Inflammatory macrophage treated with lipopolysaccharide for 1 hour (primary cell): ENCODE measurements at regions not wholly inside any gene's neighbourhood (a gene's known extent, or its start where the extent isn't known, plus 50 kb on each side); places are given as distances from the start of the nearest gene placed in this dataset.

Experiments used
- DNase-seq, 2 donors: peaks; one replicate each; pipeline ENCODE4 v3.0.0-alpha.2; 2020 to 2022

GRCh38 chr13:109361562-109362289, 424.7 kb downstream of the IRS2 start:
- DNase-seq: peak; percentile 39 to 40

DNA sequence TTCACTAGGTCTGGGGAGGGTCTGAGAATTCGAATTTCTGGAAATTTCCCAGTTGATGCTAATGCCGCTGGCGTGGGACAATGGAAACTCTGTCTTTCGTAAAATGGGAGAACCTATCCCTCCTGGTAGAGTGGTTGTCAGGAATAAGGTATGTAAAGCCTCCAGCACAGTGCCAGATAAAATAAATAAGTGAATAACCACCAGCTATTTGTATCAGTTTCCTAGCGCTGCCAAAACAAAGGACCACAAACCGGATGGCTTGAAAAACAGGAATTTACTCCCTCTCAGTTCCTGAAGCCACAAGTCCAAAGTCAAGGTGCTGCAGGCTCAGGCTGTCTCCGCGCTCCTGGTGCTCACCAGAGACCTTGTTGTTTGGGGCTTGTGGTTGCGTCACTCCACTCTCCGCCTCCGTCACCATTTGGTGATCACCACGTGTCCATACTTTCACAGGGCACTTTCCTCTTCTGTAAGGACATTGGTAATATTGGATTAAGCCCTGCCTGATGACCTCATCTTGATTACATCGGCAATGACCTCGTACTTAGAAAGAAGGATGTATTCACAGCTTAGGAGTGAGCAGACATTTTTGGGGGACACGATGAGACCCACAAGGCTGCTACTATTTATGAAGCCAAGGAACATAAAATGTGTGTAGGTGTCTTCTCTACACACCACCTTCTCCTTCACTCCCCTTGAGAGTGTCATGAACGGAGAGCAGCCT, 428.5 kb downstream of the IRS2 start:
- DNase-seq: no peak

DNA sequence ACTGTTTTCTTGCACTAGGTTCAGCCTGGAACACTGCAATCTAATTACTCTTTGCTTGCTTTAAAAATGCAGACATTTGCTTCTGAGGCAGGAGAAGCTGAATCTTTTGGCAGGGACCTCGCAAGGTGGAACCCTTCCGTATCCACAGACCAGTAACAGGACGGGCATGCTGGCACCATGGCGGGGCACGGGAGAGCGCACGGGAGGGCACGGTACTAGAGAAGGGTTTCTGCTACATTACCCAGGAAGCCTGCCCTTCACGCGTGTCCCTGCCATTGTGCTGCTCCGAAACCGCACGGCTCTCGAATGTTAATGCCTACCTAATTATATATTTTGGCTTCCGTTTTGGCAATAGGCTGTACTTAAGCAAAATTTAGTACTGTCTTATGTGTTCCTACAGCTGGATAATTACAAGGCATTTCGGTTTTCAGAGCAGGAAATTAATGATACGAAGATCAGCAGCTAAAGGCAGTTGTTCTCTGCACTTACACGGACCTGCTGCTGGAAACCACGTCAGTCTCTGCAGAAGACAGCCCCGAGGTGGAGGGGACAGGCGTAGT, 430.4 kb downstream of the IRS2 start:
- no peak for DNase-seq

DNA sequence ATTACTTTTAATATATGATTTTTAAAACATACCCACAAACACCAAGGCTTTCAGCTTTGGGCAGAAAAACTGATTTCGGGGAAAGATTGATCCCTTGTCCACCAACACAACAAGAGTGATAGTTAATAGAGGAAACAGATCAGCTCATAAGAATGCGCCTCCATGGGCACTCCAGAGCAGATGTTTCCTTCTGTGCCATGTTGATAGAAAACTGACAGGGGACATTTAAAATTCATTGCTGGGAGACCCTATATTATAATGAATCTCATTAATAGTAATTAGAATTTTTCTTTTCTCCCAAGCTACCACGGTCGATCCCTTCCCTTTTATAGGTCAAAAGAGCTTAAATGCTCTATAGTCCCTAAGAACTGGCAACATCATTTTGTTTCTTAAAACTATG, 431.2 kb downstream of the IRS2 start:
- DNase-seq: no peak

DNA sequence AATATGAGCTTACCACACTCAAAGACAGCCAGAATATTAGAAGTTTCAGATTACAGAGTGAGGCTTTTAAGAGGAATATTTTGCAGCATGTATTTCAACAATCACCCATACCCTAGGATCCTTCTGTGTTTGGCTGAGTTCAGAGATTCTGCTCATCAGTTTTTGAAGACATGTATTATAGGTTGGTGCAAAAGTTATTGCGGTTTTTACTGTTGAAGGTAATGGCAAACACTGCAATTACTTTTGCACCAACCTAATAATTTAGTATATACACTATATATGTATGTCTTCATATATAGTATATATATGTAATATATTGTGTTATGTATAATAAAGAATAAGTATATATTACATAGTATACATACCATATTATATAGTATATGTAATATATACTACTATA, 435.1 kb downstream of the IRS2 start:
- DNase-seq: no peak

GRCh38 chr13:109348519-109349258, 437.7 kb downstream of the IRS2 start:
- no peak for DNase-seq

- DNase-seq: no peak
These were observed 440.3 kb downstream of the IRS2 start for GRCh38 chr13:109346060-109346459.

DNA sequence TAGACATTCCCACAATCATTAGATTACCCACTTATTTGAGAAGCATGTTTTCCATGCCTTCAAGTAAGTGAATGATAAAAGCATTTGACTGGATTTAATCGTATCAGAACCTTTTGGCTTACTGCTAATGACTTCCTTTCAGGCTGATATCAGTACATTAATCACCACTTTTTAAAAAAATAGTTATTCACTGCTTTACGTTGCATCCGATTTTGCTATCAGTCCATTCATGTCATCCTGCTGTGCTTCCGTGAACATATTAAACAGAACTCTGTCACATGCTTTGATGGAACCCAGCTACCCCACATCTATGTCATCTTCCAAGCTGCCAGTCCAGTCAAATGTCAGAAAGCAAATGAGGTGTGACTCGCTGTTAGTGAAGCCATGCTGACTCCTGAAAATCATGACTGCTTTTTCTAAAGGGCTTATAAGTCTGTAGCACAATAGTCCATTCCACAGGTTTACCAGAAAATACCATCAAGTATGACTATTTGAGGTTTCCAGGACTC, 440.9 kb downstream of the IRS2 start:
- no peak for DNase-seq

DNA sequence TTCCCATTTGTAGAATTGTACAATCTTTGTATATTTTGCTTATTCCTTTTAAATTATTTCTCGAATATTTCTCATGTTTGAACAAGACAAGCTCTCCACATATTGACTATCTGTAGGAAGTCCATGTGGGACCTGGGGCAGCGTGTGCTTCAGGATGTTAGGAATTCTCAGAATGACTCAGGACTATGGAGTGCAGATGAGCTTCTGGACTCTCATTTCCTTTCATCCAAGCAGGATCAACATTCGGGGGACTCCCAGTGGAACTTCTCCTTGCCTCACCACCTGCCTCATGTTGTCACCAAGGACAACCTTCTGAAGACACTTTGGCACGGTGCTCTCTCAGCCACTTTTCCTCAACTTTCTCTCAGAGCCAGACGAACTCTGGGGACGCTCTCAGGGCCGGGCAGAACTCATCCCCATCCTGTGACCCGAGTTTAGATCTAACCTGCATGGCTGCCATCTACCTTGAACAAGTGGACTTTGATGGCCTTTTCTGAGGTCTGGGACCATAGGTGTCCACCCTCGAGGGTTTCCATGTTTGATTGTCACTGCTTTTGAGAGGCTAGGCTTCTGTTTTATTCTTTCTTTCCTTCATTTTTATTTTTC, 441.7 kb downstream of the IRS2 start:
- DNase-seq: no peak

DNA sequence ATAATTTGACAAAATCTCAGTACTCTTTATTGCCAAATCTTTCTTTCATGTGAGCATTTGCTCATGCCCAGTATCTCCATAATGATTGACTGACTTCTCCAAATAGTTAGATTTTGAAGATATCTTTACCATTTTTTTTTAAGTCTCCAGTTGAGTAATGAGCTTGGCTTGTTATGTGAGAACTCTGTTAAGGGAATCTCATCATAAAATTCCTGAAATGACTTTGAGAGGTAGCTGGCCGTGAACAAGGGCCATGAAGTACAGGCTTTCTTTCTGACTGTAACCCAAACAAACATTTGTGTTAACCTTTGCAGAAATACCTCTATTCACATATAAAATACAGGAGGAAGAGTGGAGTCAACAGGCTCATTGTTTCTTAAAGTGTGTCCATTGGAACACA, 449.7 kb downstream of the IRS2 start:
- no peak for DNase-seq

DNA sequence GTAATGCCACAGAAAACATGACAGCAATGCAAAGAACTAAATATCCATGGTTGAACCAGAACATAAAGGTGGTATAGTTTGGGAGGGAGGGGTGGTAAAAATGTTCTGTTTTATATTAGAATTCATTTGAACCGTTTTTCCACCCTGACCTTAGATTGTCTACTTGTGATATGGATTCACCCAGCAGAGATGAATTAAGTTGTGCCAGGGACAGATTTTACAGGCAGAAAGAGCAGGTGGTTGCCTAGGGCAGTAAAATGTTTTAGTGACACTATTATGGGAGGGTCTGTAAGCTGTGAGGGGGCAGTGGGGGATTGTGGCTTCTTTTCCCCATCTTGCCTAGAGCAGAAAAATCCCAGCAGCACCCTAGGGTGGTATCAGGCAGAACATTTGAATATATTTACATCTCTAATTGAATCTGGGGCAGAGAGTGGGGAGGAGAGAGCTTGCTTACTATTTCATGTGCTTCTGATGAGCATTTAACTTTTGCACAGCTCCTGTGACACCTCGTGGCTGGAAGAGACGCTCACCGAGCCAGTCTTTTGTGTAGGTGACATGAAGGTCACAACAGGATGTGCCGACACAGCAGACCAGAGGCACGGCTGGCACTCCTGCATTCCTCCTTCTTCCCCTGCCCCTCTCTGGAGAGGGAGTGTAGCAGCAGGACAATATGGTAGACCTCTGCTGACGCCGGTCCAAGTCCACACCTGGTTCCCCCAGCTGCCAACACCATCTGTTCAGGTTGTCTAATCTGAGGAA, 452.3 kb downstream of the IRS2 start:
- DNase-seq: no peak

DNA sequence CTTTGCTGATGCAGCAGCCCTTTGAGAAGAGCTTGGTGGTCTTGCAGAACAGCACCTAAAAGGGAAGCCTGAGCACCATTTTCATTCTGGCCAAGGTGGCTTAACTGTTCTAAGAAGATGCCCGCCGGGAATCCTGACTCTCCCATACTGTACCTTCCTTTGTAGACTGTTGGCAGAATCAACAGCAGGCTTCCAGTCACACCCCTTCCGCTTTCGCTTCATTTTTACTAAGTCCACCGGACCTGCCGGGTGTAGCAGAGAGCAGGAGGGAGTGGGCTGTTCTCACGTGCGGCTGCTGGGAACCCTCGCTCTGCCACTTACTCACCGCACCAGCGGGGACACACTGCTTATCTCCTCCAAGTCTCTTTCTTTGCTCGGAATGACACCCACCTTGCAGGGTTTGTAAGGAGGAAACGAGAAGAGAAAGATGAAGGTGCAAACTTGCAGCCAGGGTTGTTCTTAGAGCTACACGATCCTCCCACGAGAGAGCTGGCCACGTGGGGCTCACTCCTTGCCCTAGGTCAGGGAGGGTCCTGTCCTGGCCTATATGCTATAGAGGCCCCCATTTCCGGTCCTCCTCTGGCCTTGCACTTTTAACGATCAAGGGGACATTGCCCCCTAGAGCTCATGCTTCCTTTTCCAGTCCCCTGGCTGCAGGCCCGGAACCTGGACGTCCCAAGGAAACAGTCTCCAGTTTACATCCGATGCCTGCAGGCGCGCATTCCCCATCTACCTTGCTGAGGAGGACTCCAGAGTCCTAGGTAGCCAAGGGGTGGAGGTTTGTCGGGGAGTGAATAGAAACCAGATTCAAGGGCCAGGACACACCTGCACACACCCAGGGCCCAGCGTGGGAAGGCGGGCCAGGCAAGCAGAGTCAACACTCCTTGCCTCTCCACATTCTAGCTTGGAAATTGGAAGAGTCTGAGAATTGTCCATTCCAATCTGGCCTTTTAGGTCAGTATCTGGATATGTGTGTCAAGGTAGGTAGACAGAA, 453.6 kb downstream of the IRS2 start:
- DNase-seq: no peak

DNA sequence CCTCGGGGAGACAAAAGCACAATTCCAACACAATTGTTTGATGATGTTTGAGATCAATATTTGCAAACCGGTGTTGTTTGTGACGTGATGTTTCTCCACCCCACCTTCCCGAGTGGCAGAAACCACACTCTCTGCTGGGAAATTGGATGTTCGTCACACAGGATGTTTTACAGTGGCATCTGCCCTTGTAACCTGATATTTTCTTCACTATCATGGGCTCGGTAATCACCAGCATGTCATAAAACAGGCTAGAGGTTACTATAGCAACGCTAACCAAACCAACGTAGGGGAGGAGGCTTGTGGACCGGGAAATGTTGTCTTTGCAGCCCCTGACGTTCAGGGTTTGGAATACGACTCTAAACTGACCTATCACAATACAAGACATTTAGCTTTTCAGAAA, 454.5 kb downstream of the IRS2 start:
- no peak for DNase-seq

DNA sequence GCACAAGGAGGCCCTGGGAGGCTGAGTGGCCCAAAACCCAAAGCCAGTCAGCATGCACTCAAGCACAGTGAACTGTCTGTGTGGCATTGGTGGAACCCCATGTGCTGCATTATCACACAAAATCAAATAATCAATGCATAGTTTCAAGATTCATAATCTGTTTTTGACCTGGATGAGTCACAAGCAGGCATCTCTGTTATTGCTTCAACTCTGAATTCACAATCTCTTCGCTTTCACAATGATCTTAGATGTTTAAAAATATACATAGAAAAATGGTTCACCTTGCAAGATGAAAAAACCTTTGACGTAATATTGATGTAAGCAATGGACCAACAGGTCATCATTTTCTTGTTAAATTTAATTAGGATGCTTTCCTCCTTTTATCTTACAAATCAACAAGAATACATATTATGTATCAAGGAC, 455.4 kb downstream of the IRS2 start:
- no peak for DNase-seq

GRCh38 chr13:109330123-109330522, 456.3 kb downstream of the IRS2 start:
- no peak for DNase-seq

DNA sequence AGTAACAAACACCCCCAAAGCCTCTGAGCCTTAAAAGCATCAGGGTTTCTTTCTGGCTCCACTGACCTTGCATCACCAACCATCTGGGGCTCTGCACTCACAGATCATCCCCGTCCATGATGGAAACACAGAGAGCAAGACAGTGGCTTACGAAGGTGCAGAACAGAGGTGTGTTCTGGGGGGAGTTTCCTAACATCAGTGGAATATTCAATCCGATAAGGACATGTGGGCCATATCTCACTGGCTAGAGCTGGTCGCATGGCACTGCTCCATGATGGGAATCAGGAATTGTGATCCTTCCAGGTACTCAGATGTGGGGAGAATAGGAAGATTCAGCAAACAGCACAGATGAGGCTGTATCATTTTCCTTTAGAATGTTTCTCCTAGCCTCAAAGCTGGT, 457.2 kb downstream of the IRS2 start:
- no peak for DNase-seq

DNA sequence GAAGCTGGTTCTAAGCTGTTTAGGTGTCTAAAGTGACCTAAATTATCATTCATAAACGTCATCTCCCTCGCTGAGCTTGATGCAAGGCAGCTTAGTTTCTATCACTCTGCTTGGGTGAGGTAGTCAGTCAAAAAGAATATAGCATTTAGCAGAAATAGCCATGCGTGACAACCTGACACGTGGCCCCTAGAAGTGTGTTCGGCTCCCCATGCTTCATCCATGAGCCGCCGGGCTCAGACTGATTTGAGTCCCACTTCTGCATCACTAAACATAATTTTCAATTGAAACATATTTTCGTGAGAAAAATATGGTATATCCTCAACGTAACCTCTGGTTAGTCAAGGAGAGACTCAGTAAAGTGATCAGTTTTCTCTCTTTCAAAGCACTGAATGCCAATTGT, 459.8 kb downstream of the IRS2 start:
- DNase-seq: no peak

- DNase-seq: no peak
These were observed 463.0 kb downstream of the IRS2 start for GRCh38 chr13:109323338-109323737.

GRCh38 chr13:109318945-109319590, 467.3 kb downstream of the IRS2 start:
- DNase-seq: no peak

DNA sequence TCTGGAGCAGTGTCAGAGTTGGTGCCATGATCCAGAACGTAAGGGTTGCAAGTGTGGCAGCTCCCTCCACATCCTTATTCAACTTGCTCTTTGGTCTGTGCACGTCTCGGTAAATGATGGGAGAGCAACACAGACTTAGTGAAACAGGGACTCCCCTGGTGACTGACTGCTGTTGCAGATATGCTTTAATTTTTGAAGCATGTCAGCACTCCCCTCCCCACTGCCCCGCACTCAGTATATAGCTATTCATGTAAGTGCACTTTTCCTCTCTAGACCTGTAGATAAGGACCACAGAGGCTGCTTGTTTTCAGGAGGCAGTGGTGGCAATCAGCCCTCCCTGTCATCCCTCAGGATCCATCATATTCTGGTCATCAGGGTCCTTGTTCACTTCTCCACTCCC, 470.9 kb downstream of the IRS2 start:
- no peak for DNase-seq
